ENCODE measurements at regions not wholly inside any gene's neighbourhood (a gene's known extent, or its start where the extent isn't known, plus 50 kb on each side); places are given as distances from the start of the nearest gene placed in this dataset.

GRCh38 chr21:19475525-19475924 lies 1071.9 kb upstream of the TMPRSS15 start:
- TF ChIP-seq POLR2A (IDR thresholded peaks at IDR 0.05) (no peak), CTCF (IDR thresholded peaks at IDR 0.05) (no peak), EP300 (IDR thresholded peaks at IDR 0.05) (no peak), POLR2AphosphoS5 (IDR thresholded peaks at IDR 0.05) (no peak)
